GM12865 (cell line): ENCODE measurements at regions not wholly inside any gene's neighbourhood (a gene's known extent, or its start where the extent isn't known, plus 50 kb on each side); places are given as distances from the start of the nearest gene placed in this dataset.

Experiments
- DNase-seq: peaks from one replicate; pipeline ENCODE4 v3.0.0; 2010; ENCODE audit warnings: low read depth
- H3K4me3 ChIP-seq: 2 replicates; pipeline ENCODE4 v1.5.1; 2011; ENCODE audit warnings: mild to moderate bottlenecking, low read depth, low read length, control low read depth
- TF ChIP-seq, protein P1 (sequence below): IDR thresholded peaks from 2 replicates; pipeline ENCODE4 v1.5.1; 2011; ENCODE audit warnings: low read length, control low read depth, low read depth, inconsistent platforms; ENCODE audit not compliant: insufficient read depth; ENCODE audit errors: missing control alignments

DNA sequence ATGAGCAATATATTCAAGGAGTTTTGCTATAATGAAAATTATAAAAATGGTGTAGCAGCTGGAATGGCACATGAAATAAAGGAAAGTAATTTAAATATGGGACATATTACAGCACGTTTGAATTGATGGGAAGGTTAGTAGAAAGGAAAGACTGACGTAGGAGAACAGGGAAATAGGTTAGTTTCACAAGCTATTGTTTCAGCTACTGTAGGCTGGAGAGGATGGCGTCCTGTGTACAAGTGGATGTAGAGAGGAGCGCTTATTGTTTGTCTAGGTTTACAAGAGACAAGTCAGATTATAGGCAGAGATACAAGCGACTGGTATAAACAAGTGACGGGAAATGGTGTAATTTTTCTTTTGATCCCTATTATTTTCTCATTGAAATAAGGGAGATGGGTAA lies 431.2 kb upstream of the PDE3A start:
- no peak for DNase-seq
- TF ChIP-seq, protein P1, sequence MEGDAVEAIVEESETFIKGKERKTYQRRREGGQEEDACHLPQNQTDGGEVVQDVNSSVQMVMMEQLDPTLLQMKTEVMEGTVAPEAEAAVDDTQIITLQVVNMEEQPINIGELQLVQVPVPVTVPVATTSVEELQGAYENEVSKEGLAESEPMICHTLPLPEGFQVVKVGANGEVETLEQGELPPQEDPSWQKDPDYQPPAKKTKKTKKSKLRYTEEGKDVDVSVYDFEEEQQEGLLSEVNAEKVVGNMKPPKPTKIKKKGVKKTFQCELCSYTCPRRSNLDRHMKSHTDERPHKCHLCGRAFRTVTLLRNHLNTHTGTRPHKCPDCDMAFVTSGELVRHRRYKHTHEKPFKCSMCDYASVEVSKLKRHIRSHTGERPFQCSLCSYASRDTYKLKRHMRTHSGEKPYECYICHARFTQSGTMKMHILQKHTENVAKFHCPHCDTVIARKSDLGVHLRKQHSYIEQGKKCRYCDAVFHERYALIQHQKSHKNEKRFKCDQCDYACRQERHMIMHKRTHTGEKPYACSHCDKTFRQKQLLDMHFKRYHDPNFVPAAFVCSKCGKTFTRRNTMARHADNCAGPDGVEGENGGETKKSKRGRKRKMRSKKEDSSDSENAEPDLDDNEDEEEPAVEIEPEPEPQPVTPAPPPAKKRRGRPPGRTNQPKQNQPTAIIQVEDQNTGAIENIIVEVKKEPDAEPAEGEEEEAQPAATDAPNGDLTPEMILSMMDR = no peak
- no peak overlapping the region for H3K4me3 ChIP-seq

DNA sequence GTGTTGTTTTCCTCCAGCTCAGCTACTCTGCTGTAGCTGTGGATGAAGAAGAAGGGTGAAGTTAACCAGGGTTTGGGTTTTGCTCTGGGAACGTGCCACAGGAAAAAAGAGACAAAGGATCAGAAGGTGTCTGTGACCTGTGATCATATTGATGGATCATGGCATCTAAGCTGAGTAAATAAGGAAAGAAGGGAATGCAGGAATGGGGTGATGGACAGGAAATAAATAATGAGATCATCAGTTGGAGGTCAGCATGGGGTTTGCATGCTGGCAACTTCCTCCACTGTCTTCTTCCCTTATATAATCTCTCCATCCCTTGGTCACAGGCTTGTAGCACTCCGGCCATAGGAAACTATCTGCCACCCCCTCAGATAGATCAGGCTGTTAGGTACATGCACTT lies 430.3 kb upstream of the PDE3A start:
- DNase-seq = no peak
- TF ChIP-seq, protein P1 = no peak
- no peak overlapping the region for H3K4me3 ChIP-seq

GRCh38 chr12:19938491-19938890 lies 429.8 kb upstream of the PDE3A start:
- TF ChIP-seq, protein P1 = no peak
- no peak for DNase-seq
- no peak overlapping the region for H3K4me3 ChIP-seq

DNA sequence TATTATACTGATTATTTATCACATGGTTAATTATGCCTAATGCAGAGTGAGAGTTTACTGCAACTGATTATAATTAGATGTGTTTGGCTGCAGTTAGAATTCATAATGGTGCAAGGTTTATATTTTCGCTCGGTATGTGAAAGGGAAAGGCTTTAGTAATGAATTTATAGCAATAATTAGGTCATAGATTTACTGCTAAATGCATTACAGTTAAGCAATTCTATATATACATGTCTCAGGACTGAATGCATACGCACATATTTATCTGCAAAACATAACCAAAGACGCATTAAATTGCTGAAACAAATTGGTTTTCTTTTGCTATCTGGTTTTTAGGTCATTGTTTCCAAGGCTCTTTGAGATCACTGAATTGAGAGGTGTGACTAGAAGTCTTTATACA lies 428.1 kb upstream of the PDE3A start:
- DNase-seq = no peak
- H3K4me3 ChIP-seq = no peak overlapping the region
- TF ChIP-seq, protein P1 = no peak

GRCh38 chr12:19941096-19941495 lies 427.2 kb upstream of the PDE3A start:
- TF ChIP-seq, protein P1 = no peak
- no peak overlapping the region for H3K4me3 ChIP-seq
- no peak for DNase-seq

GRCh38 chr12:19945559-19946435 lies 422.5 kb upstream of the PDE3A start:
- no peak overlapping the region for H3K4me3 ChIP-seq
- no peak for DNase-seq
- TF ChIP-seq, protein P1 = no peak

DNA sequence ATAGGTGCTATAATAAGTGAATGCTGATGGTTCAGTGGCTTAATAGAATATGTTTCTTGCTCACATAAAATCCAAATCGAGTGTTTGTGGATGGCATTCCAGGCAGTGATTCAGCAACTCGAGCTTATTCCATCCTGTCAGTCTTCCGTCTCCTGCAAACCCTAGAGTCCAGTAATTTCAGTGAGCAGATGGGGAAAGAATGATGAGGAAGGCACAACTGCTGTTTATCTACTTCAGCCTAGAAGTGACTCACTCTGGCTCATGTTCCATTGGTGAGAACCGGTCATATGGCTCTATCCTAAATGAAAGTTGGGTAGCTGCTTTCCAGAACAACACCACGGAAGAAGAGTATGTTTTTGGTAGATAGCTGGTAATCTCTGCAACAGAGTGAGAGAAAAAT lies 421.8 kb upstream of the PDE3A start:
- TF ChIP-seq, protein P1 = no peak
- no peak for DNase-seq

More for the DNA sequence above, 421.8 kb upstream of the PDE3A start:
- H3K4me3 ChIP-seq = no peak overlapping the region
